ENCODE measurements at regions not wholly inside any gene's neighbourhood (a gene's known extent, or its start where the extent isn't known, plus 50 kb on each side); places are given as distances from the start of the nearest gene placed in this dataset.

DNA sequence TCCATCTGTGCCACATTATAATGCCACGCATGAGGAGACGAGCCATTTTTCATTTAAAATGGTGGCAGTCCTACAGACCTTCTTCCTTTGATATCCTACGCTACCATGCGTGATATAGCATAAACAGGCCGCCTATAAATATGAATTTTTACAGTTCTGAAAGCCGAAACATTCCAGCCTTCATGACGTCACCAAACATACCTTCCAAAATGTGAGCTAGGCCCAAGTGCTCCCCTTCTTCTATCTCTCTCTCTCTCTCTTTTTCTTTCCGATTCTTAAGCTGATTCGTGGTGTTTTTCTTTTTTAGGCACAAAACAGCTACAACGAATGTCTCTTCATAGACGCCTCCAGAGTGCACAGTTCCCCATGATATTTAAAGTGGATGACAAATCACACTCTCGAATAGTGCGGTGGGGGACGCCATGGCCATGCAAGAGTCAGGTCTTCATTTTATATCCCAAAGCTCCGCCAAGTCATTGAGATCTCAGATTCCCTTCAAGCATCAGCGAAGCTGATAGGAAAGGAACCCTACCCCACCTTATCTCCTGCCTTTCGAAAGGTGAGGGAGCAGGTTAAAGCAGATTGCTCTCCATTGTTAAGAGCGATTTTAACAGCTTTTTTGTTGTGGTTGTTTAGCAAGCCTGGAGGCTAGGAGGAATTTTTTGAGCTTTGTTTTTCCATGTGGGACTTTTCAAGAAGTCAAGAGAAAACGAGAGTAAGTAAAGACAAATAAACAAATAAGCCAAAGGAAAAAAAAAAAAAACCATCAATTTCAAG lies 436.3 kb downstream of the CMPK2 start:
- Histone ChIP-seq H3K4me1 (ENCODE audit: control insufficient read depth in 1 of 2, insufficient read depth in 2 of 2, low read depth in 1 of 2, low read length in 1 of 2) (no peaks in the 10 kb centered on the region; a peak in 2 of 4 replicates), H2AFZ (ENCODE audit: low read depth) (no peak overlapping the region), H3K9ac (no peak overlapping the region), H3F3A (replicated peaks; ENCODE audit: insufficient read depth) (no peaks in the 10 kb centered on the region), H3K4me2 (no peak overlapping the region), H3K9me3 (no peaks in the 10 kb centered on the region), H3K36me3 (replicated peaks in 1 of 2; ENCODE audit: control insufficient read depth in 1 of 2, insufficient read depth in 2 of 2, low read length in 1 of 2) (no peaks in the 10 kb centered on the region), H3K27ac (ENCODE audit: low read depth in 2 of 2, low read length in 1 of 2) (no peak overlapping the region), H3K9me2 (no peaks in the 10 kb centered on the region), H3K4me3 (ENCODE audit: low read depth in 2 of 2, low read length in 1 of 2) (no peak overlapping the region), H3K79me2 (ENCODE audit: insufficient read depth) (no peaks in the 10 kb centered on the region), H4K20me1 (ENCODE audit: insufficient read depth) (no peaks in the 10 kb centered on the region), H3K27me3 (ENCODE audit: insufficient read depth) (no peaks in the 10 kb centered on the region)
- TF ChIP-seq, protein P1, sequence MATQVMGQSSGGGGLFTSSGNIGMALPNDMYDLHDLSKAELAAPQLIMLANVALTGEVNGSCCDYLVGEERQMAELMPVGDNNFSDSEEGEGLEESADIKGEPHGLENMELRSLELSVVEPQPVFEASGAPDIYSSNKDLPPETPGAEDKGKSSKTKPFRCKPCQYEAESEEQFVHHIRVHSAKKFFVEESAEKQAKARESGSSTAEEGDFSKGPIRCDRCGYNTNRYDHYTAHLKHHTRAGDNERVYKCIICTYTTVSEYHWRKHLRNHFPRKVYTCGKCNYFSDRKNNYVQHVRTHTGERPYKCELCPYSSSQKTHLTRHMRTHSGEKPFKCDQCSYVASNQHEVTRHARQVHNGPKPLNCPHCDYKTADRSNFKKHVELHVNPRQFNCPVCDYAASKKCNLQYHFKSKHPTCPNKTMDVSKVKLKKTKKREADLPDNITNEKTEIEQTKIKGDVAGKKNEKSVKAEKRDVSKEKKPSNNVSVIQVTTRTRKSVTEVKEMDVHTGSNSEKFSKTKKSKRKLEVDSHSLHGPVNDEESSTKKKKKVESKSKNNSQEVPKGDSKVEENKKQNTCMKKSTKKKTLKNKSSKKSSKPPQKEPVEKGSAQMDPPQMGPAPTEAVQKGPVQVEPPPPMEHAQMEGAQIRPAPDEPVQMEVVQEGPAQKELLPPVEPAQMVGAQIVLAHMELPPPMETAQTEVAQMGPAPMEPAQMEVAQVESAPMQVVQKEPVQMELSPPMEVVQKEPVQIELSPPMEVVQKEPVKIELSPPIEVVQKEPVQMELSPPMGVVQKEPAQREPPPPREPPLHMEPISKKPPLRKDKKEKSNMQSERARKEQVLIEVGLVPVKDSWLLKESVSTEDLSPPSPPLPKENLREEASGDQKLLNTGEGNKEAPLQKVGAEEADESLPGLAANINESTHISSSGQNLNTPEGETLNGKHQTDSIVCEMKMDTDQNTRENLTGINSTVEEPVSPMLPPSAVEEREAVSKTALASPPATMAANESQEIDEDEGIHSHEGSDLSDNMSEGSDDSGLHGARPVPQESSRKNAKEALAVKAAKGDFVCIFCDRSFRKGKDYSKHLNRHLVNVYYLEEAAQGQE (IDR thresholded peaks at IDR 0.05; ENCODE audit: low read depth, low read length), result no peak
- no peak for DNase-seq
- 52% methylated on average over 19 of the region's 19 CpGs for WGBS (ENCODE audit: low lambda C conversion rate)
- POLR2A ChIA-PET, result no interaction called here
- CTCF ChIA-PET, result interaction anchor here (0.6 to 0.9 kb wide), 3 partner anchors 11 to 77 kb away, joined by 3 to 4 read pairs (median 3); no protein-coding TSS in a partner anchor

DNA sequence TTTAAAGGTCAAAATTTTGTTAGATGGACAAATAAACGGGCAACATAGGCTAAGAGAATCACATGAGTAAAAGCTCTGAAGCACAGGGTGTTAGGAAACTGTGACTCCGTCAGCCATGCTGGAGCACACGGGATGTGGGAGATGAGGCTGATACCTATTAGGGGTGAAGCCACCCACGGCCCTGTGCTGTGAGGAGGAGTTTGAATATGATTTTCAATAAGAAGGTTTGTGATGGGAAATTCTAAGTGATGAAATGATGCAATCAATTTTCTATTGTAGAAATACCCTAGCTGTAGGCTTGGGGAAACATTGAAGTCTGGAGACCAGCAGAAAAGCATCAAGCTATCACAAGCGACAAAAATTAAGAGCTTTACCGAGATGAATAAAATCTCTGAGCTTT lies 431.3 kb downstream of the CMPK2 start:
- H3K36me3 ChIP-seq (replicated peaks in 1 of 2; ENCODE audit: control insufficient read depth in 1 of 2, insufficient read depth in 2 of 2, low read length in 1 of 2), result no peaks in the 10 kb centered on the region
- 51% methylated on average over 6 of the region's 6 CpGs for WGBS (ENCODE audit: low lambda C conversion rate)
- CTCF ChIA-PET, result interaction anchor here (0.8 kb wide), 1 partner anchor 12 kb away, joined by 3 read pairs; no protein-coding TSS in a partner anchor
- H4K20me1 ChIP-seq (ENCODE audit: insufficient read depth), result no peaks in the 10 kb centered on the region
- H3K4me1 ChIP-seq (ENCODE audit: control insufficient read depth in 1 of 2, insufficient read depth in 2 of 2, low read depth in 1 of 2, low read length in 1 of 2), result no peaks in the 10 kb centered on the region
- no peaks in the 10 kb centered on the region for H3K27me3 ChIP-seq (ENCODE audit: insufficient read depth)
- no peaks in the 10 kb centered on the region for H3F3A ChIP-seq (replicated peaks; ENCODE audit: insufficient read depth)
- H3K27ac ChIP-seq (ENCODE audit: low read depth in 2 of 2, low read length in 1 of 2), result no peak overlapping the region
- no peaks in the 10 kb centered on the region for H3K9me3 ChIP-seq
- no peak for DNase-seq
- no peaks in the 10 kb centered on the region for H3K9me2 ChIP-seq
- POLR2A ChIA-PET, result no interaction called here
- no peaks in the 10 kb centered on the region for H3K79me2 ChIP-seq (ENCODE audit: insufficient read depth)
- no peak overlapping the region for H3K4me2 ChIP-seq
- no peak overlapping the region for H2AFZ ChIP-seq (ENCODE audit: low read depth)
- no peak for TF ChIP-seq RFX5 (IDR thresholded peaks at IDR 0.05; ENCODE audit: low read length)
- TF ChIP-seq, protein P2, sequence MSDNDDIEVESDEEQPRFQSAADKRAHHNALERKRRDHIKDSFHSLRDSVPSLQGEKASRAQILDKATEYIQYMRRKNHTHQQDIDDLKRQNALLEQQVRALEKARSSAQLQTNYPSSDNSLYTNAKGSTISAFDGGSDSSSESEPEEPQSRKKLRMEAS (IDR thresholded peaks at IDR 0.05; ENCODE audit: low read depth), result no peak
- TF ChIP-seq JUND (IDR thresholded peaks at IDR 0.05), result no peak
- TF ChIP-seq FOXJ3 (CRISPR knock-in tag; IDR thresholded peaks at IDR 0.05), result no peak
- H3K9ac ChIP-seq, result no peak overlapping the region
- no peak overlapping the region for H3K4me3 ChIP-seq (ENCODE audit: low read depth in 2 of 2, low read length in 1 of 2)

DNA sequence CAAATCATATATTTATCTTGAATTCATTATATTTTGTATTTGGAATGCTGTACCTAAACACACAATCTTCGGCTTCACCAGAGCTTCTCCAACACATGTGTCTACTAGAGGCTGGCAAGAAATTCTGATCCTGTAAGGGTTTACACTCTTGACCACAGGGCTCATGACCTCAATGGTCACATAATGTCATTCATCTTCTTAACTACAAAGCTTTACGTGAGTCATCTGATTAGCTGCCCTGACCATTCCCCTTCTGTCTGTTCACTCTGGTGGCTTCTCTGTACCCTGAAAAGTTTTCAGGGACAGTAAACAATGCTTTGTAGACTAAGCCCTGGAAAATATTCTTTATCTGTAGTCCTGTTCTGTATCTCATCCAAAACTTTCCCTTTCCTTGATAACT lies 423.9 kb downstream of the CMPK2 start:
- no peaks in the 10 kb centered on the region for H3K79me2 ChIP-seq (ENCODE audit: insufficient read depth)
- POLR2A ChIA-PET, result interaction anchor here (0.6 kb wide), 1 partner anchor 9 kb away, joined by 5 read pairs; no protein-coding TSS in a partner anchor
- WGBS (ENCODE audit: low lambda C conversion rate), result 50% methylated on average over 2 of the region's 2 CpGs
- no peak overlapping the region for H3K9ac ChIP-seq
- H3K9me2 ChIP-seq, result no peaks in the 10 kb centered on the region; the same call in 1 of the 2 replicates
- no peak overlapping the region for H3K27ac ChIP-seq (ENCODE audit: low read depth in 2 of 2, low read length in 1 of 2)
- H4K20me1 ChIP-seq (ENCODE audit: insufficient read depth), result no peaks in the 10 kb centered on the region
- TF ChIP-seq, protein P3, sequence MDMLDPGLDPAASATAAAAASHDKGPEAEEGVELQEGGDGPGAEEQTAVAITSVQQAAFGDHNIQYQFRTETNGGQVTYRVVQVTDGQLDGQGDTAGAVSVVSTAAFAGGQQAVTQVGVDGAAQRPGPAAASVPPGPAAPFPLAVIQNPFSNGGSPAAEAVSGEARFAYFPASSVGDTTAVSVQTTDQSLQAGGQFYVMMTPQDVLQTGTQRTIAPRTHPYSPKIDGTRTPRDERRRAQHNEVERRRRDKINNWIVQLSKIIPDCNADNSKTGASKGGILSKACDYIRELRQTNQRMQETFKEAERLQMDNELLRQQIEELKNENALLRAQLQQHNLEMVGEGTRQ (IDR thresholded peaks at IDR 0.05; ENCODE audit: borderline replicate concordance, low read depth, low read length), result no peak
- TF ChIP-seq YY1 (IDR thresholded peaks at IDR 0.05; ENCODE audit: low read depth), result no peak
- no peak for TF ChIP-seq FOXJ3 (CRISPR knock-in tag; IDR thresholded peaks at IDR 0.05)
- no peak for TF ChIP-seq MXI1 (IDR thresholded peaks at IDR 0.05; ENCODE audit: low read depth, low read length)
- no peak for TF ChIP-seq SMC3 (IDR thresholded peaks at IDR 0.05; ENCODE audit: low read depth, low read length)
- no peaks in the 10 kb centered on the region for H3K36me3 ChIP-seq (replicated peaks in 1 of 2; ENCODE audit: control insufficient read depth in 1 of 2, insufficient read depth in 2 of 2, low read length in 1 of 2)
- H3K9me3 ChIP-seq, result no peaks in the 10 kb centered on the region
- H3K4me3 ChIP-seq (ENCODE audit: low read depth in 2 of 2, low read length in 1 of 2), result no peak overlapping the region
- no peaks in the 10 kb centered on the region for H3K27me3 ChIP-seq (ENCODE audit: insufficient read depth)
- no peak for DNase-seq
- CTCF ChIA-PET, result interaction anchor here (0.7 to 0.9 kb wide), 2 partner anchors 23 to 26 kb away, joined by 3 read pairs; no protein-coding TSS in a partner anchor
- no peak overlapping the region for H2AFZ ChIP-seq (ENCODE audit: low read depth)
- no peak overlapping the region for H3K4me2 ChIP-seq
- no peaks in the 10 kb centered on the region for H3F3A ChIP-seq (replicated peaks; ENCODE audit: insufficient read depth)
- no peaks in the 10 kb centered on the region; a peak in 1 of 4 replicates for H3K4me1 ChIP-seq (ENCODE audit: control insufficient read depth in 1 of 2, insufficient read depth in 2 of 2, low read depth in 1 of 2, low read length in 1 of 2)

All from SK-N-SH (cell line).